GM21381 (cell line): ENCODE measurements at regions not wholly inside any gene's neighbourhood (a gene's known extent, or its start where the extent isn't known, plus 50 kb on each side); places are given as distances from the start of the nearest gene placed in this dataset.
A peak's percentile ranks its signal among the peaks of the same experiment; 100 is the strongest.
"Not testable (repeated sequence)": the region's sequence is repeated elsewhere in the genome, so short reads cannot be mapped to it uniquely, and the experiment has no call there.

ENCODE experiments used
- ATAC-seq: cut with Tn5 transposase; IDR thresholded peaks from one replicate; pipeline ENCODE4 v1.9.1; 2021; ENCODE audit warnings: mild to moderate bottlenecking, moderate library complexity; ENCODE audit not compliant: unreplicated experiment

DNA sequence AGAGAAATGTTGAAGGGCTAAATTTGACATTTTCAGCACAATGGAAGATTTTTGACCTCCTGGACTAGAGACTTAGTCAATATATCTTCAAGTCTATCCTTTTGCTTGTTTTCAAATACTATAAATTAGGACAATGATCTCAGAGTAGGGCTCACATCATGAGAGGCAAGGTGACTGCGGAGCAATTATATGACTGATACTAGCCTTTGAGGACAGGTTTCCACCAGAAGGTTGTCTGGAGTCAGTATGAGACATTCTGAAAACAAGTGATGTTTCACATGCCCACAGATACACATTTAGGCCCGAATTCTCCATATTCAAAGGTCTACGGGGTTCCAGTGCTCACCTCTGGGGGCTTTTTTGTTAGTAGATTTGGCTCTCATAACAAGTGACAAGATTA lies 142.3 kb upstream of the SAMSN1 start:
- no peak for ATAC-seq

GRCh38 chr21:14687268-14687625 lies 141.1 kb upstream of the SAMSN1 start:
- ATAC-seq = peak; percentile 44

DNA sequence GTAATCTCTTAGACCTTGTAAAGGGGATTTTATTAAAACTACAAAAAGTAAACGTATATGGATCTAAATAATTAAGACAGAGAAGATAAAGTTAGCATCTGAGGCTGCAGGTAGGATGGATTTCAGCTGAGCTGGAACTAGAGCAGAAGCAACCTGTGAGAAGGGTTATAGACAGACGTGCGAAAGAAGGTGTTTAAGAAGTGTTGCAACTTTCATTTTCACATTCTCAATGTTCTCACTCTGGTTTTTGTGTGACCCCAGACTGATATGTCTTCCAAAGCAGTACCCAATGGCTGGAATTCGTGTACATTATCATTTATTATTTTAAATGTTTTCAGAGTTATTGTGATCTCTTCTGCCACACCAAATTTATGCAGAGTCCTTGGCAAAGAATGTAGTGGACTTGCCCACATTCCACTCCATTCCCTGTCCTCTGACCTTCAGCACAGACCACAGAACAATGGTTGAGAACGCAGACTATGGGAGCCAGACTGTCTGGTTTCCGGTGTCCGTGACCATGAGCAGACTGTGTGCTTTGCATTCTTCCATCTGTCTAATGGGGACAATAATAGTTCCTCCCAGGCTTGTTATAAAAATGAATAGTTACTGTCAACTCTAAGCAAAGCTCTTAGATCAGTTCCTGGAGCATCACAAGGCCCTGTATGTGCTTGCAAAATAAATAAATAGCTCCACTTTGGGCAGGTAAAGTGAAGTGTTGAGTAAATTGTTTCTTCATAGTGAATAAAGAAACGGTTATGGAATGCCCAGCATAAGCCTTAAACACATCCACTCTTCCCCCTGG lies 140.6 kb upstream of the SAMSN1 start:
- ATAC-seq = peak; percentile 72

DNA sequence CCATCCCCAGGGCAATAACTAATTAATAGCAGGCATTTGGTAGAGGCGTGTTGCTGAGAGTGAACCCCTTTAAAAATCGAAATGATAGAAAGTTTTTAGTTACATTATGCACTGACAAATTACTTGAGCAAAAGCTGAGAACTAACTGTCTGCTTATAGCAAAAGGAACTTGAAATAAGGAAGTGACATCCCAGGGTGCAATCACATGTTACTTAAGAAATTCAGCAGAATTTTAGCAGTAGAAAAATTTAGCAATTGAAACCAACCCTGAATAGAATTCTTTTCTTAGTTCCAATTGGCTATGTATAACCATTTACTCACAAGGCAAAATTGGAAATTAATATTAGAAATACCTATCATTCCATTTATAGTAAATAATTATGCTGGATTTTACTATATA lies 139.5 kb upstream of the SAMSN1 start:
- no peak for ATAC-seq

GRCh38 chr21:14684071-14684470 lies 138.0 kb upstream of the SAMSN1 start:
- ATAC-seq = no peak

DNA sequence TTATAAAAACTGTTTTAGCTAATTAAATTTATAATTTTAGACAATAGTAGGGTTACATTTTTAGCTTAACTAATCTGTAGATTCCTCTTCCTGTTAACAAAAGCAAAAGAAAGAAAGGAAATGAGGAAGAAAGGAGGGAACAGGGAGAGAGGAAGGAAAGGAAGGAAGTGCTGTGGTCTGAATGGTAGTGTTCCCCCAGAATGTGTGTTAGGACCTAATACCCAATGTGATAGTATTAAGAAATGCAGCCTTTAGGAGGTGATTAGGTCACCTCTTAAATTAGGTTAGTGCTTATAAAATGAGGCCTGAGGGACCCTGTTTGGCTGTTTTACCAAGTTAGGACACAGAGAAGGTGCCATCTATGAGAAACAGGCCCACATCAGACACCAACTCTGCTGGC lies 136.9 kb upstream of the SAMSN1 start:
- ATAC-seq = no peak

GRCh38 chr21:14678973-14679574 lies 133.0 kb upstream of the SAMSN1 start:
- no peak for ATAC-seq

GRCh38 chr21:14677639-14678179 lies 131.6 kb upstream of the SAMSN1 start:
- ATAC-seq = no peak

- ATAC-seq = no peak
Observed at GRCh38 chr21:14677013-14677412, 130.9 kb upstream of the SAMSN1 start.

- ATAC-seq = peak; percentile 69
Observed at GRCh38 chr21:14675774-14676530, 129.8 kb upstream of the SAMSN1 start.

GRCh38 chr21:14673649-14674048 lies 127.5 kb upstream of the SAMSN1 start:
- no peak for ATAC-seq

- ATAC-seq = no peak
Observed at GRCh38 chr21:14672466-14672865, 126.4 kb upstream of the SAMSN1 start.

DNA sequence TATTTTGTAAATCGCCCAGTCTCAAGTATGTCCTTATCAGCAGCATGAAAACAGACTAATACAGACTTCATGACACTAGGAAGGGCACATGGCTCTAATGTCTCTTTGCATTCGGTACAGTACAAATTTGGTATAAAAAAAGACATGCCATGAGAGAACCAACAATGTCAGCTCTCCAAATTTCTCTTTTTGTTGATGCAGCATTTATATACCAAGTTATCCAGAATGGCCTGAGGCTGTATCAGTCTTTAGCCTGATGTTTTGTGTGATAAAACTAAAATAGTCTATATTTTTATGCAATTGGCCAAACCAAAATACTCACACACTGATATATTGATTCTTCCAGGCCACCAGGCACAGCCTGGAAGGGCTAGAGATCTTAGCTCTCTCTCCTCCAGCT lies 124.3 kb upstream of the SAMSN1 start:
- no peak for ATAC-seq

GRCh38 chr21:14669092-14669491 lies 123.0 kb upstream of the SAMSN1 start:
- ATAC-seq = not testable (repeated sequence)

DNA sequence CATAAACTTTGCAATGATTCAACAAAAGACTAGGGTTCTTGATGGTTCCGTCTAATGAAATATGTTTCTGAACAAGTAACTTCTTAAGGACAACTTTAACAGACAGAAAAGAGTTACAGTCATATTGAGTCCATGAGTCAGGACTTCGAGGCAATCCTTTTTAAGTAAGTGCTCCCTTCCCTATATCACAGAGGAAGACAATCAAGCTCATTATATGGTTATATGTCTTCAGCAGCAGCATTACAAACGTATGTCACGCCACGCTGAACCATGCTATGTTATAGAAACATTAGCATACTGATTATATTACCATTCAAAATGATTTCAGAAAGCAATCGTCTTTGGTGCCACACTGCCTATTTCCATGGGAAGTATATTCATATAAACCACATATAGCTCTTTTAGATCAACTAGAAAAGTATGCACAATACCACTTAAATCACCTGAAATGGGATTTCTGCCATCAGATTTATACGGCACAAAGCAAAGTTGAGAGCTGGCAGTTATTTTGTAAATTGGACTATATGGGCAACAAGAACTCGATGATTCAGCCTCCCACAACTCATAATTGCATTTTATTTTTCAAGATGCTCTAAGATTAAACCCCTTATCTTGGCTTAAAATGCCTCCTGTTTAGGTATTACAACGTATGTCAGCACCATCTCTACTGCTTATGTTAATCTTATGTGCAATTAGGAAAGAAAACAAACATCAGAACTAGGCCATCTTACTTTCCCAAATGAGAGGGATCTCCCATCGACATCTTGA lies 111.3 kb upstream of the SAMSN1 start:
- ATAC-seq = no peak

DNA sequence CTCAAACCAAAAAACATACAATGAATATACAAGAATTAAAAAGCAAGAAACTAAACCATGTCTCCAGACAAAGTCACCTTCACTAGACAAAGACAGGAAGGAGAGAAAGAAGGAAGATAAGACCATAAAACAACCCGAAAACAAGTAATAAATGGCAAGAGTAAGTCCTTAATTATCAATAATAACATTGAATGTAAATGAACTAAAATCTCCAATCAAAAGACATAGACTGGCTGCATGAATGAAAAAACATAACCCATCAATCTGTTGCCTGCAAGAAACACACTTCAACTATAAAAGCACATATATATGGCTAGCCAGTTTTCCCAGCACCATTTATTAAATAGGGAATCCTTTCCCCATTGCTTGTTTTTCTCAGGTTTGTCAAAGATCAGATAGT lies 100.8 kb upstream of the SAMSN1 start:
- ATAC-seq = no peak

- ATAC-seq = no peak
Observed at GRCh38 chr21:14645702-14646101, 99.6 kb upstream of the SAMSN1 start.

- ATAC-seq = no peak
Observed at GRCh38 chr21:14632359-14632758, 86.2 kb upstream of the SAMSN1 start.

GRCh38 chr21:14630556-14631069 lies 84.5 kb upstream of the SAMSN1 start:
- no peak for ATAC-seq

DNA sequence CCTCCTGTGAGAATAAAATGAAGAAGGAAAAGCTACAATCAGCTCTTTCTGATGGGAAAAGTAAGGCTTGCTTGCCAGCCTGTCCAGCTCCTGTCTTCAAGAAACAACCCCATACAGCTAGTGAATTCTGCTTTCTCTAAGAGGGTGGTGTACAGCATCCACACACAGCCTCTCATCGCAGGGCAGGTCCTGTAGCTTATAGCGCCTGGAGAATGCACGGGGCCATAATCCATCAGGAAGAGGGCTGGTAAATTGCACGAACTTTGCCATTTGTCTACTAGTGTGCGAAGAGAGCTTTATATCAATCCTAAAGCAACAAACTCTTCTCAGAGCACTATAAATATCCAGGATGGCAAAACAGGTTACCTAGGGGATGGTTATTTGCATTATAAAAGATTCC lies 83.3 kb upstream of the SAMSN1 start:
- no peak for ATAC-seq

DNA sequence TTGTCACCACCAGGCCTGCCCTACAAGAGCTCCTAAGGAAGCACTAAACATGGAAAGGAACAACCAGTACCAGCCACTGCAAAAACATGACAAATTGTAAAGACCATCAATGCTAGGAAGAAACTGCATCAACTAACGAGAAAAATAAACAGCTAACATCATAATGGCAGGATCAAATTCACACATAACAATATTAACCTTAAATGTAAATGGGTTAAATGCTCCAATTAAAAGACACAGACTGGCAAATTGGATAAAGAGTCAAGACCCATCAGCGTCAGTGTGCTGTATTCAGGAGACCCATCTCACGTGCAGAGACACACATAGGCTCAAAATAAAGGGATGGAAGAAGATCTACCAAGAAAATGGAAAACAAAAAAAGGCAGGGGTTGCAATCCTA lies 77.0 kb upstream of the SAMSN1 start:
- ATAC-seq = not testable (repeated sequence)
